A204.1 (cell line): ENCODE measurements at regions not wholly inside any gene's neighbourhood (a gene's known extent, or its start where the extent isn't known, plus 50 kb on each side); places are given as distances from the start of the nearest gene placed in this dataset.

Experiments used
- FAIRE-seq: peaks from 2 replicates; lab custom pipeline; 2012; peaks lifted over from hg19 to GRCh38; lab: Jason Lieb, UNC

DNA sequence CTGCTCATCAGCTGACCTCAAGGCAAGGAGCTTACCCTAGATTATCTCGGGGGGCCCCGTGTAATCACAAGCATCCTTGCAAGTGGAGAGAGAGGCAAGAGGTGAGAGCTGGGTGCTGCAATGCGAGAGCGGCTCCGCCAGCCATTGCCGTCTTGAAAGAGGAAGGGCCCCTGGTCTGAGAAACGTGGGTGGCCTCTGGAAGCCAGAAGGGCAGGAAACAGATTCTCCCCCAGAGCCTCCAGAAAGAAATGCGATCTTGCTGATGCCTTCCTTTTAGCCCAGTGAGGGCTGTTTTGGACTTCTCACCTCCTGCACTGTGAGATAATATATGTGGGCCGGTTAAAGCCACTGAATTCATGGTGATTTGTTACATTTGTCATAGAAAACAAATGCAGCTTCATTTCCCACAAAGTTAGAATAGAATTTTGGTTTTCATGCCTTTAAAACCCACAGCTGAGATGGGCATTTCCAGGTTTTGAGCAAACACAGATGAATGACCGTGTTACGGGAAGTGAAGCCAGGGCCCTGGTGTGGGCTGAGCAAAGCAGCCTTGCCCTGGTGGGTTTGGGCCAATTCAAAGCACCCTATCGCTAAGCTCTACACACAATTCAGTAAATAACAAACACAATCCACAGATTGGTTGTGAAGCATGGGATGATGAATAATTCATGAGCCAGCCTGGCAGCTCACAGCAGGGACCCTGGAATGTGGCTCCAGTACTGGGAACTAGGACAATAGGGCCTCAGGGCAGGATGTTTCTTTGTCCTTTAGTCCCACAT is 319.9 kb upstream of the HS6ST1 start:
- no peak for FAIRE-seq

DNA sequence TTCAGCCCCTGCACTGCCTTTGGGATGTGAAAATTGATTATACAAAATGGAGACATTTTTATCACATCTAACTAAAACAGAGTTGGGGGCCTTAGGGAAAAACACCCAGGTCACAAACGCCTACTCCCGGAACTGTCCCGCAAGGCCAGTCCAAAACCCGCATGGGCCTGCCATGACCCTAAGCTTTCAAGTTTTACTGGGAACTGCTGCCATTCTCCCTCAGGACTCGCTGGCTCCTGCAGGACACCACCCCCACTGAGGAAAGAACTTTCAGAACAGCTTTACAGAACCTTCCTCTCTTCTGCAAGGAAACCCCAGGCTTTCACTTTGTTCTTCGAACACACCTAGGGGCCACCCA is 320.4 kb upstream of the HS6ST1 start:
- no peak for FAIRE-seq

DNA sequence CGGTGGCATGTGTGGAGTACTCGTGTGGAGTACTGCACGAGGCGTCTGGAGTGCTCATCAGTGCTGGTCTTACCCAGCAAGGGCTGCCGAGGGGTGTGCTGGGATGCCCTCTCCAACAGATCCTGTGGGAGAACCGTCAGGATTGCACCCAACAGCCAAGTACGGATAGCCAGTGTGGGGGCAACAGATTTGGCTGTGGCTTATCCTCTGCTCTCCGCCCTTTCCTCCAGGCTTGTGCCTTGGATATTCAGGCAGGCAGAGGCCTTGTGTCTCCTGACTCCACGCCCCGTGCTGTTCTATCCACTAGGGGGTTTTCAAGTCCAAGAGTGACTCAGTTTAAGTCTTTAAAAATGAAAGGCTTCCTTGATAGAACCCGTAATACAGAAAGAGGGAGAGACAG is 321.0 kb upstream of the HS6ST1 start:
- FAIRE-seq: no peak

DNA sequence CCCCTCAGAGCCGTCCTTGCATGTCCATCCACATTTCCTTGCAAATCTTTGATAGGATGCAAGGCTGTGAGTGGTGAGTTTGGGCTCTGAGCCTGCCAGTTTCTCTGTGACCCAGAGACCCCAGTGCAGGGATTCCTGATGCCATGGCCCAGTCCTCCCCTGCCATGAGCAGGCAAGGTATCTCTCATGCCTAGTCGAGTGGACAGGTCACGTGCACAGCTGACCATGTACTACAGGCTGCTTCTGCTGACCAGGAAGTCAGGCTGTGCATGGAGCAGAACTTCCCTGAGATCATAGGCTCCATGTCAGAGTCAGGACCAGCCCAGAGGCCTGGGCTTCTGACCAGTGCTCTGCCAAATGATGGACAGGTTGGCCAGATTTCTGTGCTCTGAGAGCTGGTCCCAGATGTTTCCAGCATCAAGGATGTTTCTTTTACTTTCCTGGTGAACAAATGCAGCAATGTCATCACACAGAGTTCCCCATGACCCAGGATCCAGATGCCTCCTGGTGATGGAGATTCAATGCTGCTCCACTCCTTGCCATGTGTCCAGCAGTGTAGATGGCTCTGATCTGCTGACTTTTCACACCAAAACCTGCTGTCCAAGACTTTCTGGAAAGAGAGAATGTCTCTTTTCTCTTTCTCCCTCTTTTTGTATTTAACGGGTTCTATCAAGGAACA is 321.6 kb upstream of the HS6ST1 start:
- no peak for FAIRE-seq

DNA sequence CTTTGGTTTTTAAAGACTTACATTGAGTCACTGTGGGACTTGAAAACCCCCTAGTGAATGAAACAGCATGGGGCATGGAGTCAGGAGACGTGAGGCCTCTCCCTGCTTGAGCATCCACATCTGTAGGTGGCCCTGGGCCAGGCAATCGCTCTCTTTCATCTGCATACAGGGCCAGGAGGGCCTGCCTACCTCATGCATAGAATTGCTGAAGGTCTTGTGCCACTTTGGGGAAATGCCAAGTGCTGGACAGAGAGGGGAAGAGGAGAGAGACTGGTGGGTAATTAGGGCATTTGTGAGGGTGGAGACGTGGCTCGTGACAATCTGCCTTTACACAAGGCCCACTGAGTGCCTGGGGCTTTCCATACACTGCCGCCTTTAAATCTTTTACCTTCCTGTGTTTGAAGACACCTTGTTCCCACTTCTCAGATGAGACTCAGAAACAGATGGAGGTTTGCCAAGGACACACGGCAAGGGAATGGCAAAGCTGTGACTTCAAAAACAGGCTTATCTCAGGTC is 322.2 kb upstream of the HS6ST1 start:
- FAIRE-seq: no peak

DNA sequence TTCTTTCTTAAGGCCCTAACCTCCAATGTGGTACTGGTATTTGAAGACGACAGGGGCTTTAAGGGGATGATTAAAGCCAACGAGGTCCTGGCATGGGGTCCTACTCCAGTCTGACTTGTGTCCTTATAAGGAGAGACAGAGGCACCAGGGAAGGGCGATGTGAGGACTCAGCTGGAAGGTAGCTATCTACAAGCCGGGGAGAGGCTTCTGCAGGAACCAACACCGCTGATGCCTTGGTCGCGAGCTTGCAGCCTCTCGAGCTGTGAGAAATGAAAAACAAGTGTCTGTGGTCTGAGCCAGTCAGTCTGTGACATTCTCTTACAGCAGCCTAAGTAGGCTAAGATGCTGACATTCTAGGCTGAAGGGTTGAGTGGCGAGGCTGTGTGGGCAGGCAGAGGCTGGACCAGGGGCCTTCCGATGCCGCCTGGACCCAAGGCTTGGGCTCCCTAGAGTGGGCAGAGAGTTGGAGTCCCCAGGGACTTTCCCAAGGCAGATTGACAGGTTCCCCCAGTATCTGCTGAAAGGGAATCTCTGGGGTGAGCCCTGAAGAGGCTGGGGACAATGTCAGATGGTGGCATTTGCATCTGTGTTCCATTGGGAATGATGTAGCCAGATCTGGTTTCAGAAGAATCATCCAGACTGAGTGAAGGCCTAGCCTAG is 322.9 kb upstream of the HS6ST1 start:
- no peak for FAIRE-seq

DNA sequence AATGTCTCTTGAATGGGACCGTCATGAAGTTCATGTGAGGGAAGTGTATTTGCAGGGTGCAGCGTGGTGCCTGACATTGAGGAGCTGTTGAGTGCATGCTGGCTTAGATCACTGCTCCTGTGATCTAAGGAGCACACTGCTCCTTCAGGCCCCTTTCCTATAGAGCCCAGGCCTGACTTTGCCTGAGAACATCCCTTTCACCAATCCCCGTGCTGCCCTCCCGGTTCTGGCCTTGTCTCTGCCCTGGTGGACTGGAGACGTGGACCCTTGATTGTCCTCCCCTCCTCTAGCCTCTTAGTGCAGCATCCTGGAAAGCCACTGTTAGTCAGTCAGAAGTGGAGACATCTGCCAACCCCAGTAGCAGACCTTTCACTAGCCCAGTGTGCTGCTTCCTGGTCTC is 323.6 kb upstream of the HS6ST1 start:
- FAIRE-seq: no peak

DNA sequence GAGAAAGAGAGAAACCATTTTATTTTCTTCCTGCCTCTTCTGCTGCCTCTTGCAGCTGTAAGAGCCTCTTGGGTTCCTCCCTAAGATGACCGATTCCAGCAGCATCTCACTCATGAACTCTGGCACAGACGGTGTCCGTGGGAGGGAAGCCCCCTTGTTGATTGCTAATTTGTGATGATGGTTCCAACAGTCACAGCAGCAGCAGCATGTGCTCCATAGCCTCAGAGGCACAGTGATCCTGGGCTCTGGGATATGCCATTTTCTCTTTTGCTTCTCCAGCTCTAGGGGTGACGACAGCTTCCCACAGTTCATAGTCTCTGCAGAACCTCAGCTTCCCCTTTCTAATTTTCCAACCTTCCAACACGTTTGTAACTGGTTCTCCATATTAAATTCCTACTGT is 324.2 kb upstream of the HS6ST1 start:
- no peak for FAIRE-seq

DNA sequence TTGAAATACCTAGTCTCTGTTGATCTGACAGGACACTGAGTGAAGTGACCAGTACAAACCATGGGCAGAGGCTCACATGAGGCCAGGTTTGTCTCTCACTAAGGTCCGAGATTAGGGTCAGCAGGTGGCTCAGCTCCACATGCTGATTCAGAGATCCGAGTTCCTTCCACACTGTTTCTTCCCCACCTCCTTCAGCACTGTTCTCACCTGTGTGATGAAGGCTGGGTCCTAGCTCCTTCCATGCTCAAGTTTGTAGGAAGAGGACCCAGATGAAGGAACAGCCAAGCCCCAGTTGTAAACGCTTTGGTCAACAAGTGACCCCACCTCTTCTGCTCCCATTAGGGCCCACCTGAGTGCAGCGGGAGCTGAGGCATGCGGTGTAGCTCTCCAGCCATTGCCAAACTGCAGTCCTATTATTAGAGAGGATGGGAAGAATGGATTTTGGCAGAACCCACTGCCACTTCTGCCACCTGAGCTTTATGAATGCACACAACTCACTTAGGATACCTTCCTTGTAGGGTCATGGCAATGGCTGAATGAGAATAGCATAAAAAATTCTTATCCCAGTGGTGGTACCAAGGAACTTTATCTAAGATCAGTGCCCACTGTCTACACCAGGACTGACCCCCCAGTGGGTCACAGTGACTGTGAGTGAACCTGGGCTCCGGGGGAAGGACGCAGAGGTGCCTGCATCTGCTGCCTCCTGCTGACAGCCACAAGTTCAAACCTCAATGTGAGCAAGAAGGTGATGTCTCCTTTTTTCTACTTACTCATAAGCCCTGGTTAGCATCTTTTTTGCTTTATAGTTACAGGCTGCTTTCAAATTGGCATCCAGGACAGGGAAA is 324.8 kb upstream of the HS6ST1 start:
- FAIRE-seq: no peak

DNA sequence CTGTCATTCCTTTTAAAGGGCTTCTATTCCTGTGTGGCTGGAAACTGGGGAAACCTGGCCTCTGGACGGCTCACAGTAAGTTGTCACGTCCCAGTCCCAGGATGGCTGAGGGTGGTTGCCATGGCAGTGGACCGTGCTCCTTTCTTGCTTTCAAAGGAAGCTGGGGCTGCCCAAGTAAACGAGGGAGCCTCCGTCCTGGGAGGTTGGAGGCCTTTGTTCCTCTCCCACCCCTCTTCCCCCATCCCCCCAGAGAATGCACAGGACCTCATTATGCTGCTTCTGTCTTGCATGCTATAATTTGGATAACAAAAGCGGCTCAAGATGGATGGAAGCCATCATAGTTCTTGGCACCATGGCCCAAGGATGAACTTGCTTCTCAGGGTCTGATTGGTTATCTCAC is 325.5 kb upstream of the HS6ST1 start:
- no peak for FAIRE-seq

DNA sequence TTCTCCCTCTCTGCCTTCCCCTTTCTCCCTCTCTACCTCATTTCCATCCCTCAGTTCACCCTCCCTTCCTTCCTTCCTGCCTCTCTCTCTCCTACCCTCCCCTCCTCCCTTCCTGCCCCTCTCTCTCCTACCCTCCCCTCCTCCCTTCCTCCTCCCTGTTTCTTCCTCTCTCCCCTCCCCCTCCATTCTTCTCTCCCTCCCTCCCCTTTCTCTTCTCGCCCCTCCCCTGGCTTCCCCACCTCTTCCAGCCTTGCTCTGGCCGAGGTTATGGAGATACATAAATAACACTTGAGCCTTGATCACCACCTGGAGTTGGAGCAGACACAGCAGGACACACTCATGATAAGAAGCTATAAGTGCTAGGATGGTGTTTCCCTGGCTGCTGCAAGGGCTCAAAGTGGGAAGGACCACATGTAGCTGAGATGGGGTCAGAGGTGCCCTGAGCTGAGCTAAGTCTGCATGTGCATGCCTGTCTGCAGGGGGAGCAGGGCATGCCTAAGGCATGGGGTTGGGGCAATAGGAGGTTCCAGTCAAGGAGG is 326.1 kb upstream of the HS6ST1 start:
- no peak for FAIRE-seq

DNA sequence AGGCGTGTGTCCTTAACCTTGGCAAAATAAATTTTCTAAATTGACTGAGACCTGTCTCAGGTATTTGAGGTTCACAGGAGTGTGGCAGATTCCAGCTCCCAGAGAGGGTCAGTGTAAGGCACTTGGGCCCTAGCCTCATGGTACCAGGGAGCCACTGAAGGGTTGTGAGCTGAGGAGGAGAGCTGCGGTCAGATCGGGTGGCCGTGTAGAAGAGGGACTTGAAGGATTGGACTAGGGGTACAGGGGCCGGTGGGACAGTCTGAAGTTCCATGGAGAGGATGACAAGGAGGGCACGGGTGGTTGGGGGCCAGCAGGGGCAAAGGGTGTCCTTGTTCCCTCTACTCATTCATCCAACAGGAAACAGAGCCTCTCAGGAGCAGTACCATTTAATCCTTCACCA is 327.0 kb upstream of the HS6ST1 start:
- FAIRE-seq: no peak

DNA sequence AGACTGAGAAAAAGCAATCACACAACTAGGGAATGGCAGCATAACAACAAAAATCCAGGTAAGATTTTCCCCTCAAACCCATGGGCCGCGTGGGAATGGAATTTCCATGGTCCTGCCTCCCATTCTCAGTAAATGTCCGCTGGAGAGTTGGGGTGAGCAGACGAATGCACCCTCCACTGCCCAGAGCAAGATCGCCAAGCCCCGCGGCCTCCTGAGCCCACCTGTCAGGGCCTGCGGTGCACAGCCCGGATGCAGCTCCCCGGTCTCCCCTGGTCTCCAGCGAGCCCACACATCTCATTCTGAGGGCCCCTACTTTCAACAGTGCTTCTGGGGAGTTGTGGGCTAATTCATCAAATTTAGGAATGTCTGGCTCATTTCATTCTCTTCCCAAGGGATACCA is 327.4 kb upstream of the HS6ST1 start:
- FAIRE-seq: no peak

DNA sequence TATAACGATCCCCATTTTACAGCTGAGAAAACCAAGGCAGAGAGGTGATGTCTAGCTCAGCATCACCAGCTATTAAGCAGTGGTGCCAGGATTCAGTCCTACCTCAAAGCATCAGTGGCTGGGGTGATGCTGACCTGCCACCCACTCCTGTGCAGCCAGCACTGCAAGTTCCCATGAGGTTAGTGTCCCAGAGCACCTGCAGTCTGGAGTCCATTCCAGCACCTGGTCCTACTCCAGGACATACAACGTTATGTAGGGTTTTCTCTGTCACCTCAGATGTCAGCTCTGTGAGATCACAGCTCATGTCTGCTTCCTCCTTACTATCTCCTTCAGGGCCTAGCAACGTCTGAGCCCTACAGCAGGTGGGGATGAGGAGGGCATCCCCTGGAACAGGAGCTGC is 328.0 kb upstream of the HS6ST1 start:
- no peak for FAIRE-seq

DNA sequence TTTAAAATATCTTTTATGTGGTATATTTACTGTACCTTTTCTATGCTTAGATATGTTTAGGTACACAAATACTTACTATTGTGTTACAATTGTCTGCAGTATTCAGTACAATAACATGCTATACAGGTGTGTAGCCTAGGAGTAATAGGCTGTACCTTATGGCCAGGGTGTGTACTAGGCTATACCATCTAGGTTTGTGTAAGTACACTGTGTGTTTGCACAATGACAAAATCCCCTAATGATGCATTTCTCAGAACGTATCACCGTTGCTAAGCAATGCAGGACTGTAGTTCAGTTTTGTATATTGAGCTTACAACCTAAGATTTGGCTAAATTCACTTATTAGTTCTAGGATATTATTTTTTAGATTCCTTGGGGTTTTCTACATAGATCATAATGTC is 332.3 kb upstream of the HS6ST1 start:
- FAIRE-seq: no peak

DNA sequence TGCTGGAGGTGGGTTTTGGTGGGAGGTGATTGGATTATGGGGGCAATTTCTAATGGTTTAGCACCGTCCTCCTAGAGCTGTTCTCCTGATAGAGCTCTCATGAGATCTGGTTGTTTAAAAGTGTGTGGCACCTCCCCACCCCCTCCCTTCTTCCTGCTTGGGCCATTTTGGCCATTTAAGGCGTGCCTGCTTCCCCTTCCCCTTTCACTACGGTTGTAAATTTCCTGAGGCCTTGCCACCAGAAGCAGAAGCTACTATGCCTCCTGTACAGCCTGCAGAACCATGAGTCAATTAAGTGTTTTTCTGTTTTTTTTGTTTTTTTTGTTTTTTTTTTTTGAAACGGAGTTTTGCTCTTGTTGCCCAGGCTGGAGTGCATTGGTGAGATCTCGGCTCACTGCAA is 335.7 kb upstream of the HS6ST1 start:
- no peak for FAIRE-seq

DNA sequence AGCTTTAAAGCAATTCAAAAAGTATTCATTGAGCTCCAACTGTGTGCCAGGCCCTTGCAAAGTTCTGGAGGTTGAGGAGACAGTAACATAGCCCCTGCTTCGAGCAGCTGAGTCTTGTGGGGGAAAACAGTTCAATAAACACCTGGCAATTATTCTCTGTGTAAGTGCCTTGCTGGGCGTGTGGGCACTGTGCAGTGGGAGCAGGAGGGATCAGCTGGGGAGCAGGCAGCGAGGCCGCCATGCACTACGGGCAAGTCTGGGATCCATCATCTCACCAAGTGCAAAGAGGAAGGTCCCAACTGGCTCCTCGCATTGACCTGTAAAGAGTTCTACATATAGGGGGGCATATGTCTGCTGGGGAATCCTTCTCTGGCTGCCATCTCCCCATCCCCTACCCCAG is 342.2 kb upstream of the HS6ST1 start:
- FAIRE-seq: no peak

DNA sequence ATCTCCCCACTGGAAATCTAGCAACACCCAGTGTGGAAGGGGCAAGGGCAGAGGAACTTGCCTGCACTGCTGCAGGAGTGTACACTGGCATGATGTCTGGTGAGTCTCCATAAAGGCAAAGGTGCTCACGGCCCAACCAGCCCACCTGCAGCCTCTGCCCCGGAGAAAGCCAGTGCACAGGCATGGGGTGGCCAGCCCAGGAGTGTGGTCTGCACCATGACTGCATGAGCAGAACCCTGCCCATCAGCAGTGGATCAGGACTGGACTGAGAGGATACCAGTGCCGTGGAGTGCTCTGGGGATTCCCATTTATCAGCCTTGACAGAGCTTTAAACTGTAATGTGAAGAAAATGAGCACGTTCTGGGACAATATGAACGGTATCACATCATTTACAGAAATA is 342.6 kb upstream of the HS6ST1 start:
- FAIRE-seq: no peak

DNA sequence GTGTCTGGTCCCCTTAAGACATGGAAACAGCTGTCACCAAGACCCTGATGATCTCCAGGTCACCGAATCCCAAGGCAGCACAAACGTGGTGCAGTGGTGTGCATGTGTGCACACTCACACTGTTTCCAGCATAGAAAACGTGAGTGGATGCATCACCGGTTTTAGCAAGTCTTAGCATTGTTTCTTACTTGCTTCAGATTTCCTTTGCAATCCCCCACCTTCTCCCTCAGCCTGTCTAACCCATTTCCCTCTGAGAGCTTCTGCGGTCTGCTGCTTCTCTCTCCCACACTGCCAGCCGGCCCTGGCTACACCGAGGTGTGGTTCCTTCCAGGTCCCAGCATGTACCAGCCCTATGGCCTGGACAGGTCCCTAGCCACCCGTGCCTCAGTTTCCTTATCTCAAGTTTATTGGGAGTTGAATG is 343.4 kb upstream of the HS6ST1 start:
- no peak for FAIRE-seq

DNA sequence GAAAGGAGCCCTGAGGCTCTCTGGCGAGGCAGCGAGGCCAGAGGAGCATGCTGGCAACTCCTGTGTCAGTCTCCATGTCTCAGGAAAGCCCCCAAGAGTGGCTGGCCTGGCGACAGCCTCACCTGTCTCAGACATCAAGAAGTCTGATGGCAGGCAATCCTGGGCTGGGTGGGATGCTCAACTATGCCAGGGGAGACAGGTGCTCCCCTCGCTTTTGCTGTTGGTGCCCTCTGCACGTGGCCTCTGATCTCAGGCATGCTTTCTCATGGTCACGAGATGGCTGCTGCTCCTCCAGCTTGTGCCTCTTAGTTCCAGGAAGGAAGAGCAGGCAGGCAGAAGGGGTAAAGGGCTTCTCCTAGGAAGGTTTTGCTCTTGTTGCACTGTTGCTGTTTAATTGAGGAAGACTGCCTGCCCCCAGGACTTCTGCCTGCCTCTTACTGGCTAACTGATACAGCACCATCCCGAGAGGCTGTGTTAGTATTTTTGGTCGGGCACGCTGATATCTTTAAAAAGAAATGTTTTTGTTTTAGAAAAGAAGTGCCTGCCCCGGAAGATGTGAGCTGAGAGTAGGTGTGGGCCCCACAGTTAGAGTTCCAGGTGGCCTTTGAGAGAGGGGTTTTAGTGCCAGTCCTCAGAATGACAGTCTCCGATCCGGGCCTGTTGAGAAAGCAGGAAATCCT is 344.8 kb upstream of the HS6ST1 start:
- no peak for FAIRE-seq

DNA sequence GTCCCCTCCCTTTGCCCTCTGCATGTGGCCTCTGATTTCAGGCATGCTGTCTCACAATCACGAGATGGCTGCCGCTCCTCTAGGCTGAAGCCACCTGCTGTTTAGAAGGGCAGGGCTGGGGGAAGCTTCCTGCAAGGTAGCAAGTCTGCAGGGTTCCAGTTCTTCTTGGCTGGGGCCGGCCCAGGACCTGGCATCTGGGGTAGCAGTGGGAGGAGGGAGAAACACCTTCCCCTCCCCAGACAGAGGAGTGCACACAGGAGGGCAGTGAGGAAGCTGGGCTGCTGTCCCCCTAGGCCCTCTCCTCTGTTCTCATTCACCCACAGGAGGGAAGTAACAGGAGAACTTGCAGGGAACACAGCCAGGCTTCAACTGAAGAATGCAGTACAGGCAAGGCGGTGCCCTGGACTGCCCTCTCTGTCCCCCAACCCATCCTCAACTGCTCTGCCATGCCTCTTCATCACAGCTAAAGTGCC is 345.9 kb upstream of the HS6ST1 start:
- no peak for FAIRE-seq

DNA sequence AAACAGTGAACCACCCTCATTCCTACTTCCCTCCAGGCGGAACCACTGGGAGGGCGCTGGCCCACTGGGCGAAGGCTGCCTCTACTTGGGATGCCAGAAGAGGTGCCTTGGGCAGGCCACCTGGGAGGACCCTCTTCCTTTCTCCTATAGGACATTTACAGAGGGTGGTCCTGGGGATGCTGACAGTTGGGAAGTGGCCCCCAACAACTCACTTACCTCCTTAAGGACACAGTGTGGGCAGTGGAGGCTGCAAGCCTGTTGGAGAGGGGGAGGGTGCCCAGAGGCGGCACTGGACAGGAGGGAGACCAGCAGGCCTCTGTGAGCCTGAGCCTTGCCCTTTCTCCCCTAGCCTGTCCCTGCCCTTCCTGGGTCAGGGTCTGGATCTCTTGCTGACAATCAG is 346.4 kb upstream of the HS6ST1 start:
- no peak for FAIRE-seq
